ENCODE measurements at regions not wholly inside any gene's neighbourhood (a gene's known extent, or its start where the extent isn't known, plus 50 kb on each side); places are given as distances from the start of the nearest gene placed in this dataset.

DNA sequence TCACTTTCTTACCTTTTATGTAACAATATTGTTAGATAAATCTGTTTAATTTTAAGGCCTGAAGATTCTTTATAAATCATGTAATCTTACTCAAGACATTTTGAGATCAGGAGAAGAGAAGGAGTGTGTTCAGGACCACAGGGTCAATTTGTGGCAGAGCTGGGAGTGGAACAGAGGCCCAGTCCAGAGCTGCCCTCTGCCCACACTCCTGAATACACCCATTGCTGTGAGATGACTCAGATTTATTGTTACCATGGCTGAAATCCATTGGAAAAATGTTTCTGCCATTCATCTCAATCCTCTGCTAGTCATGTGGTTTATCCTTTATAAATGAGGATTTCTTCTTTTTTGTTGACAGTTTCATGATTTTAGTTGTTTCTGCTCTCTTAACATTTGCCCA is 100.5 kb upstream of the STXBP6 start:
- no peaks in the 10 kb centered on the region for H3K9me3 Mint-ChIP-seq
- H3K27me3 Mint-ChIP-seq (ENCODE audit: insufficient read depth), result peaks cover 17% of the 10 kb centered on the region
- DNase-seq, result peak; percentile 30
- peaks cover 17% of the 10 kb centered on the region for H3K4me1 Mint-ChIP-seq (ENCODE audit: low read depth)
- no peaks in the 10 kb centered on the region for H3K36me3 Mint-ChIP-seq (ENCODE audit: low read depth)
- no peak overlapping the region for H3K4me3 Mint-ChIP-seq
- H3K27ac Mint-ChIP-seq, result peak overlapping the region; percentile 32; the same call in 1 of the 2 replicates
- TF ChIP-seq, protein P1, sequence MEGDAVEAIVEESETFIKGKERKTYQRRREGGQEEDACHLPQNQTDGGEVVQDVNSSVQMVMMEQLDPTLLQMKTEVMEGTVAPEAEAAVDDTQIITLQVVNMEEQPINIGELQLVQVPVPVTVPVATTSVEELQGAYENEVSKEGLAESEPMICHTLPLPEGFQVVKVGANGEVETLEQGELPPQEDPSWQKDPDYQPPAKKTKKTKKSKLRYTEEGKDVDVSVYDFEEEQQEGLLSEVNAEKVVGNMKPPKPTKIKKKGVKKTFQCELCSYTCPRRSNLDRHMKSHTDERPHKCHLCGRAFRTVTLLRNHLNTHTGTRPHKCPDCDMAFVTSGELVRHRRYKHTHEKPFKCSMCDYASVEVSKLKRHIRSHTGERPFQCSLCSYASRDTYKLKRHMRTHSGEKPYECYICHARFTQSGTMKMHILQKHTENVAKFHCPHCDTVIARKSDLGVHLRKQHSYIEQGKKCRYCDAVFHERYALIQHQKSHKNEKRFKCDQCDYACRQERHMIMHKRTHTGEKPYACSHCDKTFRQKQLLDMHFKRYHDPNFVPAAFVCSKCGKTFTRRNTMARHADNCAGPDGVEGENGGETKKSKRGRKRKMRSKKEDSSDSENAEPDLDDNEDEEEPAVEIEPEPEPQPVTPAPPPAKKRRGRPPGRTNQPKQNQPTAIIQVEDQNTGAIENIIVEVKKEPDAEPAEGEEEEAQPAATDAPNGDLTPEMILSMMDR (IDR thresholded peaks at IDR 0.05), result no peak

GRCh38 chr14:25140411-25140810 is 90.5 kb upstream of the STXBP6 start:
- Mint-ChIP-seq H3K36me3 (ENCODE audit: low read depth) (no peaks in the 10 kb centered on the region), H3K4me3 (no peak overlapping the region), H3K27ac (no peak overlapping the region), H3K27me3 (ENCODE audit: insufficient read depth) (peaks cover 6% of the 10 kb centered on the region), H3K9me3 (no peaks in the 10 kb centered on the region), H3K4me1 (ENCODE audit: low read depth) (no peaks in the 10 kb centered on the region)
- no peak for DNase-seq
- TF ChIP-seq, protein P1 (IDR thresholded peaks at IDR 0.05), result no peak

- DNase-seq, result no peak
- no peaks in the 10 kb centered on the region for H3K9me3 Mint-ChIP-seq
- TF ChIP-seq, protein P1 (IDR thresholded peaks at IDR 0.05), result no peak
- no peak overlapping the region for H3K4me3 Mint-ChIP-seq
- peaks cover 9% of the 10 kb centered on the region for H3K4me1 Mint-ChIP-seq (ENCODE audit: low read depth)
- H3K36me3 Mint-ChIP-seq (ENCODE audit: low read depth), result no peaks in the 10 kb centered on the region
- peaks cover 14% of the 10 kb centered on the region for H3K27me3 Mint-ChIP-seq (ENCODE audit: insufficient read depth)
- no peak overlapping the region for H3K27ac Mint-ChIP-seq
Observed at GRCh38 chr14:25136811-25137210, 86.9 kb upstream of the STXBP6 start.

- Mint-ChIP-seq H3K27ac (no peak overlapping the region), H3K4me3 (no peak overlapping the region), H3K36me3 (ENCODE audit: low read depth) (no peaks in the 10 kb centered on the region), H3K27me3 (ENCODE audit: insufficient read depth) (peaks cover 14% of the 10 kb centered on the region), H3K4me1 (ENCODE audit: low read depth) (peaks cover 9% of the 10 kb centered on the region), H3K9me3 (no peaks in the 10 kb centered on the region)
- TF ChIP-seq, protein P1 (IDR thresholded peaks at IDR 0.05), result no peak
- DNase-seq, result no peak
Observed at GRCh38 chr14:25134184-25134583, 84.2 kb upstream of the STXBP6 start.

DNA sequence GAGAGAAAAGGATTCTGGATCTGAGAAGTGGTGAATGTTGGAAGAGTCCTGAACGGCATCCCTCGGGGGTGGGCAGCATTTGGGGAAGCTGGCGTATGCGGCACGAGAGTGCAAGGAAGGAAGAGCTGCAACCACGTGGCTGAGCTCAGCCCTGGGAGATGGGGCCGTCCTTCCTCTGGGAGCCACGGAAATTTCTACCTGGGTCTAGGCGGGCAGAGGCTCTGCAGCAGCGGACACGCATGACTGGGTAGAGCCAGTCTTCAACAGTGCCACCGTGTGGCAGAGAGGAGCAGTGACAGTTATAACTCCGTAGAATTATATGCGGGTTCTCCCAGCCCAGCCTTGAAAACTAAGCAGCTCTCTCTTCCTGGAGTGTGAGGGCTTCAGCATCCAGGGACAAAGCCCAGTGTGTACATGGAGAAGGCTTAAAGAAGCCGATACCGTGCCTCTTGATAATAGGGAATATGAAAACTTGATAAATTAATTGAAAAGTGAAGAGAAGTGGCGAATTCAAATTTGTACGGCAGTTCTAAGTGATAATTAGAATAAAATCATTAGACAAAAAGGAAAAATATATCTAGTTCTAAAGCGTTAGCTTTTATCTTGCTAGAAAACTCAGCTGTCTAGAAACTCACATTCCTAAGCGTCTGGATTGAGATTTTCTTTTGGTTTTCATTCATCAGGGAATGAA is 82.9 kb upstream of the STXBP6 start:
- H3K9me3 Mint-ChIP-seq, result no peaks in the 10 kb centered on the region
- peak; percentile 43 for DNase-seq
- peak overlapping the region; percentile 63 for H3K4me3 Mint-ChIP-seq

More for the DNA sequence above, 82.9 kb upstream of the STXBP6 start:
- TF ChIP-seq, protein P1 (IDR thresholded peaks at IDR 0.05), result peak; percentile 94
- H3K36me3 Mint-ChIP-seq (ENCODE audit: low read depth), result no peaks in the 10 kb centered on the region
- peaks cover 9% of the 10 kb centered on the region for H3K4me1 Mint-ChIP-seq (ENCODE audit: low read depth)
- peaks cover 12% of the 10 kb centered on the region for H3K27me3 Mint-ChIP-seq (ENCODE audit: insufficient read depth)
- no peak overlapping the region for H3K27ac Mint-ChIP-seq

Measured in HFFc6 (cell line).